Effector CD8-positive, alpha-beta T cell (primary cell): ENCODE measurements at regions not wholly inside any gene's neighbourhood (a gene's known extent, or its start where the extent isn't known, plus 50 kb on each side); places are given as distances from the start of the nearest gene placed in this dataset.
"Not testable (repeated sequence)": the region's sequence is repeated elsewhere in the genome, so short reads cannot be mapped to it uniquely, and the experiment has no call there.

ENCODE experiments used
- DNase-seq: peaks from one replicate; lab custom pipeline; 2025; lab: John Stamatoyannopoulos, UW

DNA sequence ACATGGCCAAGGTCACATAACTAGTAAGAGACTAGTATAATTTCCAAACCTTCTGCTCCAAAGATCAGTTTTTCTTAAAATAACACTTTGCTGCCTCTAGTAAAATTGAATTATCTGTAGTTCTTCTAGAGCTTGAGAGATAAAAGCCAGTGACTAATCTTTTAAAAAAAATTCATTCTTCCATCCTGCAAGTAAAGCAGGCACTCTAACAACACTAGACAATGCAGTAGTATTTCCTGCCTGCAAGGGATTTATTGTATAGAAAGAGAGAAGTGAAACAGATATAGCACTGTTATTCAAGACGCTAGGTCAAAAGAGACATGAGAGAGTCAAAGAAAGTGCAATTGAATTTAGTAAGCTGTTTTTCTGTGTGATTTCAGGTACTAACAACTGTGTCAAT is 159.5 kb upstream of the TBC1D5 start:
- DNase-seq, result no peak

DNA sequence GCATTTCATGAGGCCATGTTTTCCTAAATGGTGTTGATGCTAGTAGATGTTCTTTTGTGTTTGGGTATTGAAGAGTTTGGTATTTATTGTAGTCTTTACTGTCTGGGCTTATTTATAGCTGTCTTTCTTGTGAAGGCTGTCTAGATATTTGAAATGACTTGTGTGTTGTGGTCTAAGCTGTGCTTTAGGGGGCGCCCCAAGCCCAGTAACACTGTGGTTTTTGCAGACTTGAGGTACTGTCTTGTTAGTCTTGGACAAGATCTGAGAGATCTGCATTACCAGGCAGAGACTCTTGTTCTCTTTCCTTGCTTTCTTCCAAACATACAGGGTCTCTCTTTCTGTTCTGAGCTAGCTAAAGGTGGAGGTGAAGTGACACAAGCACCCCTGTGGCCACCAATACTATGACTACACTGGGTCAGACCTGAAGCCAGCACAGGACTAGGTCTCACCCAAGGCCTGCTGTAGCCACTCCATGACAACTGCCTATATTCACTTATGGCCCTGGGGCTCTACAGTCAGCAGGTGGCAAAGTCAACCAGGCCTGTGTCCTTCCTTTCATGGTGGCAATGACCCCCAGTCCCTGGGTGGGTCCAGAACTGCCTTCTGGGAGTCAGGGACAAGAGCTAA is 152.1 kb upstream of the TBC1D5 start:
- DNase-seq, result peak; percentile 16

DNA sequence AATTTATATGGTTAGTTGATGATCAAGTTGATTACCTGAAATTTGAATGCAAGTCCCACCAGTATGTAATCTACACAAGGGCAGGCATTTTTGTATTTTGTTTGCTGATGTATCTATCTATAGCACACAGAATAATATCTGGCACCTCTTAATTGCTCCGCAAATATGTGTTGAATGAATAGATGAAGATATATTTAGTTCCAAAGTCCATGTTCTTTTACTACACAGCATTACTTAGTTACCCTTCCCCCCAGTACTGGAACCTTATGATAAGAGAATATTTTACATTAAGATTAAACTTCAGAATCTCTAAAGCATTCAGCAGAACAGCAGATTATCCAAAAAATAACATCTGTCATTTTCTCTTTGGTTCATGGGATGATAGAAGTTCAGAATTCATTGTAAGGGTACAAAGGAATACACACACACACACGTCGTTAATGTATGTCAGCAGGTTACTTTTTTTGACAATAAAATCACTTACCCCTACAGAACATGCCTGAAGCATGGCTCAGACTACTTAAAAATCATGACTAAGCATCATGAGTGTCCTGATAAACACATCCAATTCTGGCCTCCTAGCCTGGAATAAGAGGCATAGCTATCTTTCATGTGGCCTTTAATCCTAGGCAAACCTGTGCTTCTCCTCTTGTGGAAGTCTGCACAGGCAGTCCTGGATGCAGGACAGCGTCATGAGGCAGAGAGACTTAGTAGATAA is 148.9 kb upstream of the TBC1D5 start:
- no peak for DNase-seq

GRCh38 chr3:17885986-17886385 is 143.6 kb upstream of the TBC1D5 start:
- DNase-seq, result no peak

GRCh38 chr3:17882981-17883380 is 140.6 kb upstream of the TBC1D5 start:
- DNase-seq, result no peak

DNA sequence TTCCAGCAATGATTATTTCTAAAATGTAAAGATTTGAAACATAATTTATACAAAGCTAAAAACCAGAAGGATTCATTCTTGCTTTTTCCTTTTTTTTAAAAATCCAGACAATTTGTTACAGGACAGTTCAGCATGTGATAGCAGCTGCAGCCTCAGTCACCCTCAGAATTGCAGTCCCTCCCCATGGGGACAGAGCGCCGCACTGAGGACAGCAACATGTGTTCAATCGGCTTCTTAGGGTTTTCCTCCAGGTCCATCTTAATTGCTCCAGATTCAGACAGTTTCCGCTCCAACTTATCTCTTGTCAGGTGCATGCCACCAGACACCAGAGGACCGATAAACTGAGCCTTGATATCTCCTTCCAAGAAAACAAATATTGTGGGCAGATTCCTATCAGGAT is 134.9 kb upstream of the TBC1D5 start:
- DNase-seq, result no peak

DNA sequence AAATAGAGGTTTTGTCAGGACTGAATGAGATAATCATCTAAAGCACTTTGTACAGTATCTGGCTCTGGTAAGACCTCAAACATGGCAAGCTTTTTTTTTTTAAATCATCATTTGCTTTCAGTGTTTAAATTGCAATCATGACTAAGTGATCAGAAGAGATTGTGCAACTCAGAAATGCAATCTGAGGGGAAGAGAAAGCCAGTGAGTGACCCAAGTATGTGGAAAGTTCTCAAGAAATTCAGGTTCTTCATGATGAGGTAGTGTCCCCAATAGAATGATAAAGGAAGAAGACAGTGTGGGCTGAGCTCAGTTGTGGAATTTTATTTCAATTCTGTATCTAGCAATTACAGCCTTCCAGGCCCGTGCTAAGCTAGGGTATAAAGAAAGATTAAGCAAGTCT is 132.2 kb upstream of the TBC1D5 start:
- no peak for DNase-seq

DNA sequence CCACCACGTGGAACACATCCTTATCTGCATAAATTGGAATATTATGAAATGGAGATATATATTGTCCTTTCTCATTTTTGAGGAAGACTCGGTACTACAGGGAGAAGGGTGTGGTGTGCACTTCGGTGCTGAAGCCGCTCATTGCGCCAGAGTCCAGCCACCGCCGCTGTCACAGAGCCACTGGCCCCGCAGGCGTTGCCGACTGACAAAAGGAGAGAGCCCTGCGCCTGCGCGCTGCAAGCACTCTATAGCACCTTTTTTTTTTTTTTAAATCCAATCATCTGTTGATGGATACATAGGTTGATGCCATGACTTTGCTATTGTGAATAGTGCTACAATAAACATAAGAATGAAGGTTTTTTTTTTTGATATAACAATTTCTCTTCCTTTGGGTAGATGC is 130.0 kb upstream of the TBC1D5 start:
- no peak for DNase-seq

- no peak for DNase-seq
Observed at GRCh38 chr3:17865631-17866030, 123.2 kb upstream of the TBC1D5 start.

DNA sequence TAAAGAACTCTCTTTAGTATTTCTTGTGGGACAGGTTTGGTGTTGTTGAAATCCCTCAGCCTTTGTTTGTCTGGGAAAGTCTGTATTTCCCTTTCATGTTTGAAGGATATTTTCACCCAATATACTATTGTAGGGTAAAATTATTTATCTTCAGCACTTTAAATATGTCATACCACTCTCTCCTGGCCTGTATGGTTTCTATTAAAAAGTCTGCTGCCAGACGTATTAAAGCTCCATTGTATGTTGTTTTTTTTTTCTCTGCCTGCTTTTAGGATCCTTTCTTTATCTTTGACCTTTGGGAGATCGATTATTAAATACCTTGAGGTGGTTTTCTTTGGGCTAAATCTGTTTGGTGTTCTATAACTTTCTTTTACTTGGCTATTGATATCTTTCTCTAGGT is 119.0 kb upstream of the TBC1D5 start:
- no peak for DNase-seq

DNA sequence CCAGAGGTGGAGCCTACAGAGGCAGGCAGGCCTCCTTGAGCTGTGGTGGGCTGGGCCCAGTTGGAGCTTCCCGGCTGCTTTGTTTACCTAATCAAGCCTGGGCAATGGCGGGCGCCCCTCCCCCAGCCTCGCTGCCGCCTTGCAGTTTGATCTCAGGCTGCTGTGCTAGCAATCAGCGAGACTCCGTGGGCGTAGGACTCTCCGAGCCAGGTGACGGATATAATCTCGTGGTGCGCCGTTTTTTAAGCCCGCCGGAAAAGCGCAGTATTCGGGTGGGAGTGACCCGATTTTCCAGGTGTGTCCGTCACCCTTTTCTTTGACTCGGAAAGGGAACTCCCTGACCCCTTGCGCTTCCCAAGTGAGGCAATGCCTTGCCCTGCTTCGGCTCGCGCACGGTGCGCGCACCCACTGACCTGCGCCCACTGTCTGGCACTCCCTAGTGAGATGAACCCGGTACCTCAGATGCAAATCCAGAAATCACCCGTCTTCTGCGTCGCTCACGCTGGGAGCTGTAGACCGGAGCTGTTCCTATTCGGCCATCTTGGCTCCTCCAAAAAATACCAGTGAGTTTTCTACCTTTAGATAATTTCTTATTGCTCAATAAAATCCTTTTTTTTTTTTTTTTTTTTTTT is 118.5 kb upstream of the TBC1D5 start:
- DNase-seq, result not testable (repeated sequence)

DNA sequence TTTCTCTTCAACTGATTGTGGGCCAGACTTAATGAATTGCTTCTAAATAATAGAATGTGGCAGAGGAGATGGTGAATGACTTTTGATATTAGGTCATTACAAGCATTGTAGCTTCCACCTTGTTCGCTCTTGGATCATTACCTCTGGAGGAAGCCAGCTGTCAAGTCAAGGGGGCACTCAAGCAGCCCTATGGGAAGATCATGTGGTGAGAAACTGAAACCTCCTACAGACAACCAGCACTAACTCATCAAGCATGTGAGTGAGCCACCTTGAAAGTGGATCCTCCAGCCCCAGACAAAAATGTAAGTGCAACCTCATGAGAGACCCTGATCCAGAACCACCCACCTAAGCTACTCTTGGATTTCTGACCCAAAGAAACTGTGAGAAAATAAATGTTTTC is 109.8 kb upstream of the TBC1D5 start:
- DNase-seq, result no peak

DNA sequence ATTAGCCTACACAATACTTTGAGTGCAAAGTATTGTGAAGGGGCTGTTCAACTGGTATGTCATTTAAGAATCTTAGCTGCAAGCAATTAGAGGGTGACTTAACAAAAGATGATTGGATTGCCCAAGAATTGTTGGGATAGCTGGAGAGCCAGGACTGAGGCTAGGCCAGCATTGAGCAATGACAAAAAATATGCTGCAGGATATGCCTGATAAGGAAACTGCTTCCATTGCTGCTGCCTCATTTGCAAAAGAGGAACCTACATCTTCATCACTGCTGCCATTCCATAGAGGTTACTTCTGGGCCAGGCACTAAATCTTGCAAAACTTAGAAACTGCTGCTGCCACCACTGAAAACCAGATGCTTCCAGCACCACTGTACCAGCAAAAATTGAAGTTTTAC is 108.0 kb upstream of the TBC1D5 start:
- no peak for DNase-seq

DNA sequence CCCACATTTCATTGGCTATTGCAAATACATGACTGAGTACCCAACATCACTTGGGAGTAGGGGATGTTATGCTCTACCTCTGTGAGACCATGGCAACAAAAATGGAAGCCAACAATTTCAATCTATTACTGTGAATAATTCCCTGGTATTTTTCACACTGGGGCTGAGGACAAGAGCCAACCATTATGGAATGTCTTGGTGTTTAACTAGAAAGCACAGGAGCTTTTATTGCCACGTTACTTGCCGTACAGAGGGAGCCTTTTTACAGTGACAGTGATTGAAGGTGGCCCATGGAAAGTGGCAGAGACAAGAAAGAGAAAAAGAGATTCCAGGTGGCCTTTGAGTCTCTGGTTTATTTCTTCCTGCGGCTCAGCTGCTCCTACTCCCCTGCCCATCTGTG is 105.7 kb upstream of the TBC1D5 start:
- DNase-seq, result no peak

DNA sequence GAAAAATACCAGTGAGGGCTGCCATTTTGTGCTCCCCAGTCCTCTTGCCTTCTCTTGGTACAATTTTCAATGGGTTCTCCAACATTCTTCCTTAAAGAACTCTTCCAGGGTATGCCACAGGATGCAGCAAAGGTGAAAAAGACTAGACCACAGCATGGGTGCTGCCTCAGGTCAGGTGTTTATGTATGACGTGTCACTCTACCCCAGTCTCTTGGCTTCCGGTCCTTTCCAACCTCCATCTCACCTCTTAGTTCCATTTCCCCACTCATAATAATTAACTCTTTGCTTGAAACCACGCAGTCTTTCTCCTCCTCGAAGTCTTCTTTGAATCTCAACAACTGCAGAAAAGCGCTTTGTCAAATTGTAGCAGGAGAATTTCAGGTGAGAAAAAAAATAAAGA is 104.7 kb upstream of the TBC1D5 start:
- DNase-seq, result no peak

GRCh38 chr3:17846466-17846865 is 104.0 kb upstream of the TBC1D5 start:
- DNase-seq, result no peak

GRCh38 chr3:17845026-17845812 is 102.8 kb upstream of the TBC1D5 start:
- DNase-seq, result no peak

DNA sequence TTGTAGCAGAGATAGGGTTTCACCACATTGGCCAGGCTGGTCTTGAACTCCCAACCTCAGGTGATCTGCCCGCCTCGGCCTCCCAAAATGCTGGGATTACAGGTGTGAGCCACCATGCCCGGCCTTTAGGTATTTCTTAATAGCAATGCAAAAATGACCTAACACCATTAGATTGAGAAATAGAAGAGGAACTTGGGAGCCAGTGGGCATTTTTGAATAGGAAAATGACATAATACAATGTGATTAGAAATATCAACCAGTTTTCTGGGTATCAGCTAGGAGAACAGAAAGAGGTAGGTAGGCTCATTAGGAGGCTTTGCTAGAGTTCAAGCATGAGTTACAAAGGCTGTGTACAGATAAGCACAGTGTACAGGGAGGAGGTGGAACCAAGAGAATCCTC is 101.8 kb upstream of the TBC1D5 start:
- DNase-seq, result no peak

DNA sequence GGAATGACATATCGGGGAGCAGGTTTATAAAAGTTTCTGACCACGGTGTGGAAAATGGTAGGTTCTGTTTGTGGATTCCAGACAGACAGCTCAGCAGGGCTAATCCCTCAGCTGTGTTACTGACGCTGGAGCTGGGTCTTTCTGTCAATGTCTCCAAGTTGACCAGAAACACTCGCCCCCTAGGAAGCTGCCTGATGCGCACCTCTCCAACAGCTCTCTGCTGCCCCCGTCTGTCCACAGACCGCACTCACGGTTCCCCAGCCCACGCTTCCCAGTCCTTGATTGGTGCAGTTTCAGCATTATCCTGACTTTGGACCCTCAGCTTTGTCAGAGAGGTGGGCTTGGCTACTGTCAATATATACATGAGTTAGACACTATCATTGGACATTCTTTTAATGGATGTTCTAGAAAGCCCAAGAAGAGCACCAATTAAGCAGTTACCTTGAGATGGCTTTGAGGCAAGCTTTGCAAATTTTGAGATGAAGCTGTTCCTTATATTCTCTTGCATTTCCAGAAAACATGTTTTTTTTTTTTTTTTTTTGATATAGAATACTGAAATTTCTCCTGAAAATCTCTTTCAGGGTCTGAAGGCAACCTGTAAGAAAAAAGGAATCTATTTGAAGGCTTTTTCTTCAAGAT is 98.9 kb upstream of the TBC1D5 start:
- DNase-seq, result peak; percentile 53

GRCh38 chr3:17840651-17841050 is 98.2 kb upstream of the TBC1D5 start:
- no peak for DNase-seq

DNA sequence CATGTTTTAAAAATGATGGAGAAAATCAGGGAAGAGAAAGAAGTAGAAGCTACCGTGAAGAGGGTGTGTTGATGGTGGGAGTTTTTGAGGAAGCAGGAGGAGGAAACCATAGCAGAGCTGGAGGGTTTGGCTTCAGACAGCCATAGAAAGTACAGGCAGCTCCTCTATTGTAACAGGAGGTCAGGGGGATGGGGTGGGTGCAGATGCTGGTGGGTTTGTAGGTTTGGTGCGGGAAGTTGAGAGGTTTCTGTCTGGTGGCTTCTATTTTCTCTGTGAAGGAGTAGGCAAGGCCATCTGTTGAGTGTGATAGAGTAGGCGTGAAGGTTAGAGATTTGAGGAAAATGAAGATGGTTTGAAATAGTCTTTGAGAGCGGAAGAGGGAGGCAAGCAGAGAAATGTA is 97.7 kb upstream of the TBC1D5 start:
- no peak for DNase-seq

DNA sequence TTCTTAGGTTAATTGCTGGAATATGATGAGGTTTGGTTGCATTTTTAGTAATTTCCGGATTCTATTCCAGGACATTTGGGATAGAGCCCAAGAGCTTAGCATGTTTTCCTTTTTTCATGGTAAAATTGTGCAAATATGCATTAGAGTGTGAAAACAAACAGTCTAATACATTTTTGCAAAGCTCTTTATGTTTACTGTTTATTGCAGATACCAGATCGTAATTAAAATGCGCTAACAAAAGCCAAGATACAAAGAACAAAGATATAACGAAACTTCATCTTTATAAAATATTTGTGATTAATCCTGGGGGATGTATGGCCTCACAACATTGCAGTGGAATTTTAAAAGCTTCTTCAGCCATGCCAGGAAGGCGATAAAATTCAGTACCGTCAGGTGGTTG is 94.5 kb upstream of the TBC1D5 start:
- DNase-seq, result no peak
